ENCODE measurements at regions not wholly inside any gene's neighbourhood (a gene's known extent, or its start where the extent isn't known, plus 50 kb on each side); places are given as distances from the start of the nearest gene placed in this dataset.

- TF ChIP-seq CTCF (IDR thresholded peaks at IDR 0.05) (no peak), POLR2AphosphoS5 (IDR thresholded peaks at IDR 0.05) (no peak)
These were observed 94.7 kb upstream of the ERCC6L2 start for GRCh38 chr9:95780751-95781150.
